ENCODE measurements at regions not wholly inside any gene's neighbourhood (a gene's known extent, or its start where the extent isn't known, plus 50 kb on each side); places are given as distances from the start of the nearest gene placed in this dataset.

DNA sequence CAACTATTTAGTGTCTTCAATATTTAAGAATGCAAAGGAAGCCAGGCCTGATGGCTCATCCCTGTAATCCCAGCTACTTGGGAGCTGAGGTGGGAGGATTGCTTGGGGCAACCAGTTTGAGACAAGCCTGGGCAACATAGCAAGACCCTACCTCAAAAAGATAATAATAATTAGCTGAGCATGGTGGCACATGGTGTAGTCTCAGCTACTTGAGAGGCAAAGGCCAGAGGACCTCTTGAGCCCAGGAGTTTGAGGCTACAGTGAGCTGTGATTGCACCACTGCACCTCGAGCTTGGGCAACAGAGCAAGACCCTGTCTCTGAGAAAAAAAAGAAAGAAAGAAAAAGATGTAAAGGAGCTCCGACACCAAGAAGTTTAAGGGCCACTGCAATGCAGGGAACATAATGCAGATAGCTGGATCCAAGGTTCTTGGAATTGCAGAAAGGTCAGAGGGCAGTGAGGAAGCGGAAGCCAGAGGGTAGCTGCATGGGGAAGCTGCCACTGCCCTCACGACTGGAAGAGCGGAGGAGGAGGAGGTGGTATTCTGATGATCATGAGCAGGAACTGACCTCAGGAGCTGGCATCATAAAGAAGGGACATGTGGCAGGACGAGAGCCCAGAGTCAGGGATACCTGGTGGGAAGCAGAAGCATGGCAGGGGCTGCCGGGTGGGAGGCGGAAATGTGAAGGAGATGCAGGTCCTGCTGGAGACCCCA is 60.2 kb upstream of the PODXL start:
- TF ChIP-seq, protein P1, sequence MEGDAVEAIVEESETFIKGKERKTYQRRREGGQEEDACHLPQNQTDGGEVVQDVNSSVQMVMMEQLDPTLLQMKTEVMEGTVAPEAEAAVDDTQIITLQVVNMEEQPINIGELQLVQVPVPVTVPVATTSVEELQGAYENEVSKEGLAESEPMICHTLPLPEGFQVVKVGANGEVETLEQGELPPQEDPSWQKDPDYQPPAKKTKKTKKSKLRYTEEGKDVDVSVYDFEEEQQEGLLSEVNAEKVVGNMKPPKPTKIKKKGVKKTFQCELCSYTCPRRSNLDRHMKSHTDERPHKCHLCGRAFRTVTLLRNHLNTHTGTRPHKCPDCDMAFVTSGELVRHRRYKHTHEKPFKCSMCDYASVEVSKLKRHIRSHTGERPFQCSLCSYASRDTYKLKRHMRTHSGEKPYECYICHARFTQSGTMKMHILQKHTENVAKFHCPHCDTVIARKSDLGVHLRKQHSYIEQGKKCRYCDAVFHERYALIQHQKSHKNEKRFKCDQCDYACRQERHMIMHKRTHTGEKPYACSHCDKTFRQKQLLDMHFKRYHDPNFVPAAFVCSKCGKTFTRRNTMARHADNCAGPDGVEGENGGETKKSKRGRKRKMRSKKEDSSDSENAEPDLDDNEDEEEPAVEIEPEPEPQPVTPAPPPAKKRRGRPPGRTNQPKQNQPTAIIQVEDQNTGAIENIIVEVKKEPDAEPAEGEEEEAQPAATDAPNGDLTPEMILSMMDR (conservative IDR thresholded peaks at IDR 0.05; ENCODE audit: low read length) = no peak
- TF ChIP-seq EZH2phosphoT487 (IDR thresholded peaks at IDR 0.05; ENCODE audit: borderline replicate concordance) = no peak
